Natural killer cell (primary cell): ENCODE measurements at regions not wholly inside any gene's neighbourhood (a gene's known extent, or its start where the extent isn't known, plus 50 kb on each side); places are given as distances from the start of the nearest gene placed in this dataset.

Source experiments
- ATAC-seq, 3 donors: fragments of 150-1000 bp in 2 of 3; fragments of 200-7000 bp in 1 of 3; cut with Tn5 transposase; 1 replicate in 1 of 3; 2 replicates in 2 of 3; pipeline ENCODE4 v1.10.0; 2021; ENCODE audit warnings: mild to moderate bottlenecking in 2 of 3, moderate library complexity in 2 of 3
- DNase-seq, 2 donors: peaks; one replicate each; pipeline versions ENCODE4 v3.0.0 to v3.0.0-alpha.2; 2013 to 2021; ENCODE audit warnings: mixed read lengths in 1 of 2
- H3K27ac ChIP-seq: one replicate; pipeline ENCODE4 v1.5.1; 2013; ENCODE audit warnings: mild to moderate bottlenecking, low read length
- H3K27me3 ChIP-seq: one replicate; pipeline ENCODE4 v1.6.1; 2013; ENCODE audit warnings: low read length; ENCODE audit not compliant: control insufficient read depth, insufficient read depth
- H3K36me3 ChIP-seq: one replicate; pipeline ENCODE4 v1.6.1; 2013; ENCODE audit warnings: low read length; ENCODE audit not compliant: control insufficient read depth, insufficient read depth
- H3K4me1 ChIP-seq: one replicate; pipeline ENCODE4 v1.6.1; 2013; ENCODE audit warnings: low read length; ENCODE audit not compliant: control insufficient read depth, insufficient read depth
- H3K4me3 ChIP-seq: one replicate; pipeline ENCODE4 v1.5.1; 2013; ENCODE audit warnings: low read length
- H3K9me3 ChIP-seq: one replicate; pipeline ENCODE4 v1.6.1; 2013; ENCODE audit warnings: low read length; ENCODE audit not compliant: control insufficient read depth, insufficient read depth
- H3K27ac Mint-ChIP-seq, 2 donors: one replicate each; pipeline ENCODE4 v1.8.0; 2022; ENCODE audit warnings: mild to moderate bottlenecking in 2 of 2, mixed read lengths in 2 of 2, moderate library complexity in 1 of 2
- H3K27me3 Mint-ChIP-seq, 2 donors: one replicate each; pipeline ENCODE4 v1.8.0; 2022; ENCODE audit warnings: low read depth in 2 of 2, mixed read lengths in 2 of 2
- H3K36me3 Mint-ChIP-seq: one replicate; pipeline ENCODE4 v1.8.0; 2022; ENCODE audit warnings: mixed read lengths
- H3K4me1 Mint-ChIP-seq, 2 donors: one replicate each; pipeline ENCODE4 v1.8.0; 2022; ENCODE audit warnings: mixed read lengths in 2 of 2
- H3K4me3 Mint-ChIP-seq: one replicate; pipeline ENCODE4 v1.8.0; 2022; ENCODE audit warnings: mild to moderate bottlenecking, moderate library complexity, mixed read lengths
- H3K9me3 Mint-ChIP-seq, 2 donors: one replicate each; pipeline ENCODE4 v1.8.0; 2022; ENCODE audit warnings: mixed read lengths in 2 of 2
- WGBS: methylation state at CpG from one replicate; pipeline ENCODE4 v1.1.7; 2013; ENCODE audit warnings: missing lambda C conversion rate; ENCODE audit not compliant: insufficient coverage; 5-methylcytosine and 5-hydroxymethylcytosine counted together
- intact Hi-C: fragments of 100-400 bp; cut with micrococcal nuclease; formaldehyde crosslinking; loops from one replicate; pipeline ENCODE4 v1.14.2; 2022
- TF ChIP-seq, protein P1 (sequence below): fragments of 200-600 bp; IDR thresholded peaks from one replicate; pipeline ENCODE4 v1.8.0; 2022; ENCODE audit warnings: antibody characterized with exemption

DNA sequence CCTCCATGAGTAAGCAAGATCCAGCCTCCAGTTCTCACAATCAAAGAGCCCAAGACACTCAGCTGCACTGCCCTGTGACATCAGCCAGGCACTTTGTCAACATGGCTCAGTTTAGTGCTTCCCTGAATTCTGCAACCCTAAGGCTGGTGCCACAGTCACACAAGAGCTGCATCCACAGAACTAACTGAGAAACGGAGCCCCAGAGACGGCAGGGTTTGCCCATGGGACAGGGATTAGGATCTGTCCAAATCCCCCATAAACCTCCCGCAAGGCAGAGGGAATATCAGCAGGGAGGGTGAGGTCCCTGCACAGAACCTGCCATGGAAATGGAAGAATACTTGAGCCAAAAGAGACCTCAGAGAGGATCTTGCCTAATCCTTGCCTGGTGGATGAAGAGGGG is 70.4 kb upstream of the UQCRFS1 start:
- Histone ChIP-seq H3K9me3 (no peaks in the 10 kb centered on the region), H3K27me3 (no peaks in the 10 kb centered on the region), H3K27ac (no peak overlapping the region), H3K36me3 (no peaks in the 10 kb centered on the region), H3K4me1 (peaks cover 3% of the 10 kb centered on the region), H3K4me3 (no peak overlapping the region)
- Mint-ChIP-seq H3K9me3 (no peaks in the 10 kb centered on the region), H3K4me1 (peaks cover 9% of the 10 kb centered on the region in 2 donors), H3K36me3 (no peaks in the 10 kb centered on the region), H3K4me3 (no peak overlapping the region), H3K27ac (no peak overlapping the region), H3K27me3 (peaks cover 15 to 26% of the 10 kb centered on the region in 2 donors)
- TF ChIP-seq, protein P1, sequence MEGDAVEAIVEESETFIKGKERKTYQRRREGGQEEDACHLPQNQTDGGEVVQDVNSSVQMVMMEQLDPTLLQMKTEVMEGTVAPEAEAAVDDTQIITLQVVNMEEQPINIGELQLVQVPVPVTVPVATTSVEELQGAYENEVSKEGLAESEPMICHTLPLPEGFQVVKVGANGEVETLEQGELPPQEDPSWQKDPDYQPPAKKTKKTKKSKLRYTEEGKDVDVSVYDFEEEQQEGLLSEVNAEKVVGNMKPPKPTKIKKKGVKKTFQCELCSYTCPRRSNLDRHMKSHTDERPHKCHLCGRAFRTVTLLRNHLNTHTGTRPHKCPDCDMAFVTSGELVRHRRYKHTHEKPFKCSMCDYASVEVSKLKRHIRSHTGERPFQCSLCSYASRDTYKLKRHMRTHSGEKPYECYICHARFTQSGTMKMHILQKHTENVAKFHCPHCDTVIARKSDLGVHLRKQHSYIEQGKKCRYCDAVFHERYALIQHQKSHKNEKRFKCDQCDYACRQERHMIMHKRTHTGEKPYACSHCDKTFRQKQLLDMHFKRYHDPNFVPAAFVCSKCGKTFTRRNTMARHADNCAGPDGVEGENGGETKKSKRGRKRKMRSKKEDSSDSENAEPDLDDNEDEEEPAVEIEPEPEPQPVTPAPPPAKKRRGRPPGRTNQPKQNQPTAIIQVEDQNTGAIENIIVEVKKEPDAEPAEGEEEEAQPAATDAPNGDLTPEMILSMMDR: no peak
- no peak for DNase-seq
- ATAC-seq: no peak
- WGBS: 64% methylated on average over 3 of the region's 3 CpGs
- intact Hi-C loops: no loop called here

DNA sequence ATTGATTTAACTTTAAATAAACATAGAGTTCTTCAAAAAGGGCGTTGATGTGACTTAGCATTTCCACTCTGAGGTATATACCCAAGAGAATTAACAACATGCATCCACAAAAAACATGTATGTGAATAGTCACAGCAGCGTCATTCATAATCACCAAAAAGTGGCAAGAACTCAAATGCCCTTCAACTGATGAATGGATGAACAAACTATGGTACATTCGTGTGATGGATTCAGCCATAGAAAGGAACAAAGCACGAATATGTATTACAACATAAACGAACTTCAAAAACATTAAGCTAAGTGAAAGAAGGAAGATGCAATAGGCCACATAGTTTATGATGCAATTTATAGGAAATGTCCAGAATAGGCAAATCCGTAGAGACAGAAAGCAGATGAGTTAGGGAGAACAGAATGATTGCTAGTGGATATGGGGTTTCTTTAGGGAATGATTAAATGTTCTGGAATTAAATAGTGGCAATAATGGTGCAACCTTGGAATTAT is 72.3 kb upstream of the UQCRFS1 start:
- no peak for ATAC-seq
- H3K27me3 Mint-ChIP-seq: peaks cover 15 to 25% of the 10 kb centered on the region in 2 donors

DNA sequence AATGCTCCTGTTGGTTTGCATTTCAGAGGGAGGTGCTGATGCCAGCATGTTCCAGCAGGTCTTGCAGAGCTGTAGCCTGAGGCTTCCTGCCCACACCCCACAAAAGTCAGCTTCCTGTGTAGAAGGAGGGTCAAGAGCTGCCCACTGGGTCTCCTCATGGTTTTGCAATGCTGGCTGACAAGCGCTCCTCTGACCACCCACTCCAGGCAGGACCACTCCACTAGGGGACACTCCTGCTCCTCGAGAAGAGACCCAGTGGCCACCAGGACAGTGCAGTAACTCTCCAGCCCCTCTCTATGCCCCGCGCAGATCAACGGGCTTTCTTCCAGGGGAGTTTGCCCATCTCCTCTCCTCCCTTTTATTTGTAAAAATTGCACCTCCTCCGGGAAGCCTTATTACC is 72.9 kb upstream of the UQCRFS1 start:
- no peak overlapping the region for H3K27ac ChIP-seq
- ATAC-seq (peak in 2 of 3 donors; percentile 56 to 59), DNase-seq (peak in 1 of 2 donors; percentile 24)
- Mint-ChIP-seq H3K9me3 (no peaks in the 10 kb centered on the region), H3K36me3 (no peaks in the 10 kb centered on the region), H3K27ac (no peak overlapping the region), H3K27me3 (peaks cover 10 to 19% of the 10 kb centered on the region in 2 donors), H3K4me3 (no peak overlapping the region), H3K4me1 (peaks cover 9% of the 10 kb centered on the region in 2 donors)
- TF ChIP-seq, protein P1: no peak
- intact Hi-C loops: no loop called here
- H3K27me3 ChIP-seq: no peaks in the 10 kb centered on the region
- no peaks in the 10 kb centered on the region for H3K9me3 ChIP-seq
- no peaks in the 10 kb centered on the region for H3K36me3 ChIP-seq
- 26% methylated on average over 6 of the region's 6 CpGs for WGBS
- no peak overlapping the region for H3K4me3 ChIP-seq
- peaks cover 3% of the 10 kb centered on the region for H3K4me1 ChIP-seq

More for the DNA sequence above, 72.3 kb upstream of the UQCRFS1 start:
- no peak overlapping the region for H3K4me3 Mint-ChIP-seq
- no peaks in the 10 kb centered on the region for H3K36me3 Mint-ChIP-seq
- no peaks in the 10 kb centered on the region for H3K36me3 ChIP-seq
- DNase-seq: no peak
- TF ChIP-seq, protein P1: no peak
- intact Hi-C loops: no loop called here
- no peak overlapping the region for H3K27ac Mint-ChIP-seq
- H3K4me3 ChIP-seq: no peak overlapping the region
- no peaks in the 10 kb centered on the region for H3K9me3 Mint-ChIP-seq
- H3K9me3 ChIP-seq: no peaks in the 10 kb centered on the region
- H3K27me3 ChIP-seq: no peaks in the 10 kb centered on the region
- H3K4me1 ChIP-seq: peaks cover 3% of the 10 kb centered on the region
- H3K4me1 Mint-ChIP-seq: peaks cover 9% of the 10 kb centered on the region in 2 donors
- 89% methylated on average over 6 of the region's 6 CpGs for WGBS
- H3K27ac ChIP-seq: no peak overlapping the region

GRCh38 chr19:29287061-29287460 is 74.1 kb upstream of the UQCRFS1 start:
- no peaks in the 10 kb centered on the region for H3K36me3 ChIP-seq
- H3K27me3 ChIP-seq: no peaks in the 10 kb centered on the region
- Mint-ChIP-seq H3K27ac (no peak overlapping the region), H3K9me3 (no peaks in the 10 kb centered on the region), H3K4me3 (no peak overlapping the region), H3K27me3 (peaks cover 11 to 15% of the 10 kb centered on the region in 2 donors), H3K36me3 (no peaks in the 10 kb centered on the region), H3K4me1 (peaks cover 9% of the 10 kb centered on the region in 2 donors)
- no peak for DNase-seq
- WGBS: 88% methylated on average over 4 of the region's 4 CpGs
- TF ChIP-seq, protein P1: no peak
- H3K27ac ChIP-seq: no peak overlapping the region
- no peaks in the 10 kb centered on the region for H3K9me3 ChIP-seq
- intact Hi-C loops: no loop called here
- ATAC-seq: no peak
- no peak overlapping the region for H3K4me3 ChIP-seq
- H3K4me1 ChIP-seq: peaks cover 3% of the 10 kb centered on the region
